PC-3 (cell line): ENCODE measurements at regions not wholly inside any gene's neighbourhood (a gene's known extent, or its start where the extent isn't known, plus 50 kb on each side); places are given as distances from the start of the nearest gene placed in this dataset.

Experiments
- CTCF ChIP-seq: fragments of 300-600 bp; sonication (generic); conservative IDR thresholded peaks from 2 replicates; pipeline ENCODE4 v1.5.1; 2017; ENCODE audit warnings: antibody characterized with exemption, low read depth, mild to moderate bottlenecking, low read length
- EZH2 ChIP-seq: fragments of 300-600 bp; sonication (generic); IDR thresholded peaks from one replicate; pipeline ENCODE4 v1.6.1; 2017; ENCODE audit warnings: antibody characterized with exemption, mild to moderate bottlenecking, low read length; ENCODE audit not compliant: unreplicated experiment
- EZH2phosphoT487 ChIP-seq: fragments of 300-600 bp; sonication (generic); IDR thresholded peaks from 2 replicates; pipeline ENCODE4 v1.6.1; 2018; ENCODE audit warnings: mild to moderate bottlenecking, antibody characterized with exemption, low read length, borderline replicate concordance

GRCh38 chr10:106504536-106504935 lies 660.0 kb downstream of the SORCS1 start:
- no peak for TF ChIP-seq CTCF
- TF ChIP-seq EZH2, result no peak
- TF ChIP-seq EZH2phosphoT487, result no peak
